Mesothelial cell of epicardium (in vitro differentiated cells): ENCODE measurements at regions not wholly inside any gene's neighbourhood (a gene's known extent, or its start where the extent isn't known, plus 50 kb on each side); places are given as distances from the start of the nearest gene placed in this dataset.

Source experiments
- DNase-seq, 2 experiments: peaks; one replicate each; pipeline ENCODE4 v3.0.0; 2021; ENCODE audit warnings: low spot score in 2 of 2; ENCODE audit not compliant: unreplicated experiment in 2 of 2
- H3K27ac Mint-ChIP-seq: 2 replicates; pipeline ENCODE4 v1.8.0; 2021; ENCODE audit warnings: mixed read lengths
- H3K27me3 Mint-ChIP-seq: 2 replicates; pipeline ENCODE4 v1.8.0; 2021; ENCODE audit warnings: low read depth, mixed read lengths
- H3K36me3 Mint-ChIP-seq: 2 replicates; pipeline ENCODE4 v1.8.0; 2021; ENCODE audit warnings: mixed read lengths
- H3K4me1 Mint-ChIP-seq: 2 replicates; pipeline ENCODE4 v1.8.0; 2021; ENCODE audit warnings: mixed read lengths
- H3K4me3 Mint-ChIP-seq: 2 replicates; pipeline ENCODE4 v1.8.0; 2021; ENCODE audit warnings: mild to moderate bottlenecking, moderate library complexity, mixed read lengths
- H3K9me3 Mint-ChIP-seq: 2 replicates; pipeline ENCODE4 v1.8.0; 2021; ENCODE audit warnings: mixed read lengths
- CTCF ChIP-seq: fragments of 200-600 bp; sonication (generic); IDR thresholded peaks from one replicate; pipeline ENCODE4 v1.5.0; 2021; ENCODE audit warnings: antibody characterized with exemption; ENCODE audit not compliant: unreplicated experiment

DNA sequence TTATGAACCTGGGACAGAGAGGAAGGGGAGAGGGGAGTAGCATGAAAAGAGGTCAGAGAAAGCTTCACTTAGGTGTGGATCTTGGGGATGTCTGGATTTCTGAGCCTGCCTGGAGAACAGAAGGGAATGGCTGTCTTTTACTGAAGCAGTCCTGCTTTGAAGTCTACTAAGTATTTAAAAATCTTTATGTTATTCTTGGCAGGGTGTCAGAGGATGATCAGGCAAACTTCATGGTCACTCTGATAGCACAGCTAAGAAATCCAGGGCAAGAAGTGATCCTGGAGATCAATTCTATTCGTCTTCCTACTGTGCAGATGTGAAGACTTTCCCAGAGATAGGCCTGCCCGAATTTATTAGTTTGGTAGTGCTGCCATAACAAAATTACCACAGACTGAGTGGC is 464.4 kb upstream of the BOD1L1 start:
- Mint-ChIP-seq H3K9me3 (peaks cover 8% of the 10 kb centered on the region), H3K27ac (no peak overlapping the region), H3K4me3 (no peak overlapping the region), H3K4me1 (no peaks in the 10 kb centered on the region), H3K27me3 (peaks cover 2% of the 10 kb centered on the region), H3K36me3 (no peaks in the 10 kb centered on the region)
- TF ChIP-seq CTCF, result no peak
- no peak for DNase-seq

- no peak for DNase-seq
- Mint-ChIP-seq H3K4me1 (no peaks in the 10 kb centered on the region), H3K27me3 (peaks cover 2% of the 10 kb centered on the region), H3K9me3 (peaks cover 8% of the 10 kb centered on the region), H3K36me3 (no peaks in the 10 kb centered on the region), H3K27ac (no peak overlapping the region), H3K4me3 (no peak overlapping the region)
- TF ChIP-seq CTCF, result no peak
Measured at GRCh38 chr4:14092741-14093140, 465.2 kb upstream of the BOD1L1 start.

GRCh38 chr4:14095831-14096230 is 468.3 kb upstream of the BOD1L1 start:
- no peaks in the 10 kb centered on the region for H3K36me3 Mint-ChIP-seq
- H3K27me3 Mint-ChIP-seq, result peaks cover 1% of the 10 kb centered on the region
- peaks cover 8% of the 10 kb centered on the region for H3K9me3 Mint-ChIP-seq
- TF ChIP-seq CTCF, result no peak
- no peak overlapping the region for H3K4me3 Mint-ChIP-seq
- H3K27ac Mint-ChIP-seq, result no peak overlapping the region
- no peak for DNase-seq
- H3K4me1 Mint-ChIP-seq, result peaks cover 3% of the 10 kb centered on the region

DNA sequence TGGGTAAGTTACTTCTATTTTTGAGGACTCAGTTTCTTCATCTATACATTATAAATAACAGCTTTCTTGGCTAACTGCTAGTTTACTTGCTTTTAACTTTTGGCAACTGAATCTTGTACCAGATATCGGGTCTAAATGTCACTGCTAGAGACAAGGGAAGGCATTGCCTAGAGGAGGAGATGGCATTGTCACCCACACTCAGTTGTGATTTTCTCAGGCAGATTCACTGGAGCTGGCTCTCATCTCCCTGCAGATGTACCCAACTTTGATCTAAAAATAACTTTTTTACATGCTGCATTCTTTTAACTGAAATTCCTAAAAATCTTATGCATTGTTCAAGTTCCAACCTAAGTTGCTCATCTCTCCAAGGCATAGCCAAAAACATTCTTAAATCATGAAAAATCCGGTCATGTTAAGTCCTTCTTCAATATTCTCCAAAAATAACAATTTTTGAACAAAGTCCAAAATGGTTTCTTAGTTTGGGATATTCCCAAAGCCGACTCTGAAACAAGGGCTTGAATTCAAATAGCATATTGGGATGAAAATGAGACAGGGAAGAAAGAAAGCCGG is 469.0 kb upstream of the BOD1L1 start:
- Mint-ChIP-seq H3K9me3 (peaks cover 4% of the 10 kb centered on the region), H3K36me3 (no peaks in the 10 kb centered on the region), H3K4me1 (peaks cover 3% of the 10 kb centered on the region), H3K27me3 (no peaks in the 10 kb centered on the region), H3K4me3 (no peak overlapping the region), H3K27ac (no peak overlapping the region)
- DNase-seq, result no peak
- TF ChIP-seq CTCF, result no peak

DNA sequence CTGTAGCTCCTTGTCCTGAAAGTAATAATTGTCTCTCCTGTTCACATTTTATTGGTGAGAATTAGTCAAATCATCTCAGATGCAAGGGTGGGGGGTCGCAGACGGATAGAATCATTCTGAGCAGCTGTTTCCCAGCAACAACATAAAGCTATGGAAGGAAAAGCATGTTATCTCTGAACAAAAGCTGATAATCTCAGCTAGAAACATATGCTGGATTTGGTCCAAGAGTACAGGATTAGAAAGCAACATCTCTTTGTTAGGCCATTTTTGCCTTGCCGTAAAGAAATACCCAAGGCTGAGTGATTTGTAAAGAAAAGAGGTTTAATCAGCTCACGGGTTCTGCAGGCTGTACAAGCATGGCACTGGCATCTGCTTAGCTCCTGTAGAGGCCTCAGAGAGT is 472.8 kb upstream of the BOD1L1 start:
- Mint-ChIP-seq H3K4me1 (peaks cover 3% of the 10 kb centered on the region), H3K9me3 (peaks cover under 1% of the 10 kb centered on the region), H3K4me3 (no peak overlapping the region), H3K36me3 (no peaks in the 10 kb centered on the region), H3K27ac (no peak overlapping the region), H3K27me3 (no peaks in the 10 kb centered on the region)
- no peak for TF ChIP-seq CTCF
- no peak for DNase-seq

DNA sequence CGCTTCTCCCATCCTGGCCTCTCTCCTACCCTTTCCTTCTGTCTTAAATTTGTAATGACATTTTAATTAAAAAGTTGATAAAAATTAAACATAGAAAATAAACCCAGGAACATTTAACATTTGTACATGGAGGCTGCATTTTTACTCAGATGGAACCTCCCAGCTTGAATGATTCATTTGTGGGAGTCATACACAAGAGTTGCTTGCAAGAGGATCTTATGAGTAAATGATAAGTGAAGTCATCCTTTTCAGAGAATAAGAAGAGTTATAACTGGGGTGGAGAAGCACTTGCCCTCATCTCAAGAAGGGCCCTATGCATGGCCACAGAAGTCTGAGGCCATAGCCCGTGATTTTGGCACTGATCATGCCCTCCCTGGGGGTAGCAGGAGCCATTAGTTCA is 482.9 kb upstream of the BOD1L1 start:
- no peak for DNase-seq
- H3K36me3 Mint-ChIP-seq, result no peaks in the 10 kb centered on the region
- TF ChIP-seq CTCF, result no peak
- H3K27ac Mint-ChIP-seq, result no peak overlapping the region
- no peak overlapping the region for H3K4me3 Mint-ChIP-seq
- H3K4me1 Mint-ChIP-seq, result no peaks in the 10 kb centered on the region
- H3K9me3 Mint-ChIP-seq, result peaks cover 15% of the 10 kb centered on the region
- H3K27me3 Mint-ChIP-seq, result peaks cover 1% of the 10 kb centered on the region
